Ascending aorta (tissue), 2 donors: ENCODE measurements at regions not wholly inside any gene's neighbourhood (a gene's known extent, or its start where the extent isn't known, plus 50 kb on each side); places are given as distances from the start of the nearest gene placed in this dataset.
"Not testable (repeated sequence)": the region's sequence is repeated elsewhere in the genome, so short reads cannot be mapped to it uniquely, and the experiment has no call there.

Experiments
- DNase-seq, 2 donors: peaks; one replicate each; pipeline ENCODE4 v3.0.0-alpha.2; 2019; ENCODE audit warnings: low spot score in 2 of 2
- H3K27ac ChIP-seq, 2 donors: fragments of 200-600 bp; sonication (generic); one replicate each; pipeline ENCODE4 v1.5.1; 2016 to 2017; ENCODE audit warnings: mild to moderate bottlenecking in 1 of 2
- H3K27me3 ChIP-seq: fragments of 200-600 bp; sonication (generic); one replicate; pipeline ENCODE4 v1.5.1; 2017
- H3K36me3 ChIP-seq, 2 donors: fragments of 200-600 bp; sonication (generic); one replicate each; pipeline ENCODE4 v1.5.1; 2016
- H3K4me1 ChIP-seq, 2 donors: fragments of 200-600 bp; sonication (generic); one replicate each; pipeline ENCODE4 v1.5.1; 2016 to 2017; ENCODE audit warnings: mild to moderate bottlenecking in 1 of 2
- H3K4me3 ChIP-seq, 2 donors: fragments of 200-600 bp; sonication (generic); one replicate each; pipeline ENCODE4 v1.5.1; 2016 to 2017; ENCODE audit warnings: mild to moderate bottlenecking in 1 of 2
- H3K9me3 ChIP-seq, 2 donors: fragments of 200-600 bp; sonication (generic); one replicate each; pipeline ENCODE4 v1.5.1; 2016
- intact Hi-C: fragments of 100-400 bp; cut with DNase I; formaldehyde crosslinking; loops from one replicate; pipeline ENCODE4 v1.15.1; 2023
- TF ChIP-seq, protein P1 (sequence below), 3 experiments: fragments of 200-600 bp in 2 of 3; fragments of 450-650 bp in 1 of 3; sonication (generic) in 2 of 3; IDR thresholded peaks; one replicate each; pipeline ENCODE4 v1.5.1; 2016 to 2019; ENCODE audit warnings: antibody characterized with exemption in 3 of 3, mild to moderate bottlenecking in 1 of 3, moderate library complexity in 1 of 3

DNA sequence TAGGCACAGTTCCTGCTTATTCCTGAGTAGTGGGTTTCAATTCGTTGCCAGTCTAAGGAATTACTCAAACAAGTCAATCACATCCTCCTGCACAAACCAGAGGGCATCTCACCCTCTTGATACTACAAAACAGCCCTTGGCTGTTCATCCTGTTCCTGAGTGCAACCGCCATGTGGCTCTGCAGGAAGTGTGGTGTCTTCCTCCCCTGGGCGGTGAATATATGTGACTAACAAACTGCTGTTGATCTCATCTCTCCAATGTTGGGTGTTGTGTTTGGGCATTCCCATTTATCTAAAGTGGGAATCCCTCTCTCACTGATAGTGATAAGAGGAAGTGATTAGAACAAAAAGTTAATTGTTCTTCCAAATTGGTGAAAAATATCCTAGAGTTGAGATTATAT, 163.0 kb downstream of the TBX18 start:
- H3K4me3 ChIP-seq, result no peak overlapping the region
- no peaks in the 10 kb centered on the region for H3K4me1 ChIP-seq
- no peak overlapping the region for H3K27ac ChIP-seq
- H3K36me3 ChIP-seq, result no peaks in the 10 kb centered on the region
- H3K27me3 ChIP-seq, result no peaks in the 10 kb centered on the region
- intact Hi-C loops, result no loop called here
- DNase-seq, result no peak
- H3K9me3 ChIP-seq, result no peaks in the 10 kb centered on the region
- TF ChIP-seq, protein P1, sequence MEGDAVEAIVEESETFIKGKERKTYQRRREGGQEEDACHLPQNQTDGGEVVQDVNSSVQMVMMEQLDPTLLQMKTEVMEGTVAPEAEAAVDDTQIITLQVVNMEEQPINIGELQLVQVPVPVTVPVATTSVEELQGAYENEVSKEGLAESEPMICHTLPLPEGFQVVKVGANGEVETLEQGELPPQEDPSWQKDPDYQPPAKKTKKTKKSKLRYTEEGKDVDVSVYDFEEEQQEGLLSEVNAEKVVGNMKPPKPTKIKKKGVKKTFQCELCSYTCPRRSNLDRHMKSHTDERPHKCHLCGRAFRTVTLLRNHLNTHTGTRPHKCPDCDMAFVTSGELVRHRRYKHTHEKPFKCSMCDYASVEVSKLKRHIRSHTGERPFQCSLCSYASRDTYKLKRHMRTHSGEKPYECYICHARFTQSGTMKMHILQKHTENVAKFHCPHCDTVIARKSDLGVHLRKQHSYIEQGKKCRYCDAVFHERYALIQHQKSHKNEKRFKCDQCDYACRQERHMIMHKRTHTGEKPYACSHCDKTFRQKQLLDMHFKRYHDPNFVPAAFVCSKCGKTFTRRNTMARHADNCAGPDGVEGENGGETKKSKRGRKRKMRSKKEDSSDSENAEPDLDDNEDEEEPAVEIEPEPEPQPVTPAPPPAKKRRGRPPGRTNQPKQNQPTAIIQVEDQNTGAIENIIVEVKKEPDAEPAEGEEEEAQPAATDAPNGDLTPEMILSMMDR (IDR thresholded peaks at IDR 0.05), result no peak

- no peaks in the 10 kb centered on the region for H3K27me3 ChIP-seq
- no peaks in the 10 kb centered on the region for H3K36me3 ChIP-seq
- H3K4me3 ChIP-seq, result no peak overlapping the region
- H3K9me3 ChIP-seq, result no peaks in the 10 kb centered on the region
- H3K4me1 ChIP-seq, result no peaks in the 10 kb centered on the region
- no peak overlapping the region for H3K27ac ChIP-seq
- no peak for DNase-seq
- intact Hi-C loops, result no loop called here
- TF ChIP-seq, protein P1 (IDR thresholded peaks at IDR 0.05), result no peak
Measured at GRCh38 chr6:84599991-84600390, 164.4 kb downstream of the TBX18 start.

- intact Hi-C loops, result no loop called here
- Histone ChIP-seq H3K4me1 (no peaks in the 10 kb centered on the region), H3K9me3 (peaks cover 0 to 2% of the 10 kb centered on the region in 2 donors), H3K27me3 (no peaks in the 10 kb centered on the region), H3K4me3 (peak overlapping the region; percentile 20 to 48), H3K27ac (no peak overlapping the region), H3K36me3 (no peaks in the 10 kb centered on the region)
- no peak for DNase-seq
- TF ChIP-seq, protein P1 (IDR thresholded peaks at IDR 0.05), result no peak
Measured at GRCh38 chr6:84597238-84597875, 167.0 kb downstream of the TBX18 start.

DNA sequence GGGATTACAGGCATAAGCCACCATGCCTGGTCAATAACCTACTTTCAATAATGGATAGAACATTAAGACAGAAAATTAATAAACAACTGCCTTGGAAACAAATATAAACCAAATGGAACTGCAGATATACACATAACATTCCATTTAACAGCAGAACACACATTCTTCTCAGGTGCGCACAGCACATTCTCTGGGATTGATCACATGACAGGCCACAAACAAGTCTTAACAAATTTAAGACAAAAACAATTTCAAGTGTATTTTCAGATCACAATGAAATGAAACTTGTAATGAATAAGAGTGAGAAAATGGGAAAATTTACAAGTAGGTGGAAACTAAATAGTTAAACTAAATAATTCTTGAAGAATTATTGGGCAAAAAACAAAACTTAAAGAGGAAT, 167.9 kb downstream of the TBX18 start:
- TF ChIP-seq, protein P1 (IDR thresholded peaks at IDR 0.05), result no peak
- H3K36me3 ChIP-seq, result no peaks in the 10 kb centered on the region
- H3K4me1 ChIP-seq, result no peaks in the 10 kb centered on the region
- no peaks in the 10 kb centered on the region for H3K27me3 ChIP-seq
- no peak for DNase-seq
- no peak overlapping the region for H3K27ac ChIP-seq
- intact Hi-C loops, result no loop called here
- H3K4me3 ChIP-seq, result no peak overlapping the region
- H3K9me3 ChIP-seq, result peaks cover 0 to 11% of the 10 kb centered on the region in 2 donors

- intact Hi-C loops, result no loop called here
- TF ChIP-seq, protein P1 (IDR thresholded peaks at IDR 0.05), result no peak
- no peaks in the 10 kb centered on the region for H3K4me1 ChIP-seq
- H3K27ac ChIP-seq, result no peak overlapping the region
- H3K27me3 ChIP-seq, result no peaks in the 10 kb centered on the region
- no peak overlapping the region for H3K4me3 ChIP-seq
- H3K9me3 ChIP-seq, result peaks cover 0 to 12% of the 10 kb centered on the region in 2 donors
- DNase-seq, result no peak
- no peaks in the 10 kb centered on the region for H3K36me3 ChIP-seq
Measured at GRCh38 chr6:84588697-84589080, 175.7 kb downstream of the TBX18 start.

GRCh38 chr6:84587994-84588696, 176.3 kb downstream of the TBX18 start:
- H3K4me1 ChIP-seq, intact Hi-C loops, DNase-seq, H3K27ac ChIP-seq, H3K27me3 ChIP-seq, H3K36me3 ChIP-seq, H3K4me3 ChIP-seq: not testable (repeated sequence)
- H3K9me3 ChIP-seq, result peaks cover 0 to 12% of the 10 kb centered on the region in 2 donors

DNA sequence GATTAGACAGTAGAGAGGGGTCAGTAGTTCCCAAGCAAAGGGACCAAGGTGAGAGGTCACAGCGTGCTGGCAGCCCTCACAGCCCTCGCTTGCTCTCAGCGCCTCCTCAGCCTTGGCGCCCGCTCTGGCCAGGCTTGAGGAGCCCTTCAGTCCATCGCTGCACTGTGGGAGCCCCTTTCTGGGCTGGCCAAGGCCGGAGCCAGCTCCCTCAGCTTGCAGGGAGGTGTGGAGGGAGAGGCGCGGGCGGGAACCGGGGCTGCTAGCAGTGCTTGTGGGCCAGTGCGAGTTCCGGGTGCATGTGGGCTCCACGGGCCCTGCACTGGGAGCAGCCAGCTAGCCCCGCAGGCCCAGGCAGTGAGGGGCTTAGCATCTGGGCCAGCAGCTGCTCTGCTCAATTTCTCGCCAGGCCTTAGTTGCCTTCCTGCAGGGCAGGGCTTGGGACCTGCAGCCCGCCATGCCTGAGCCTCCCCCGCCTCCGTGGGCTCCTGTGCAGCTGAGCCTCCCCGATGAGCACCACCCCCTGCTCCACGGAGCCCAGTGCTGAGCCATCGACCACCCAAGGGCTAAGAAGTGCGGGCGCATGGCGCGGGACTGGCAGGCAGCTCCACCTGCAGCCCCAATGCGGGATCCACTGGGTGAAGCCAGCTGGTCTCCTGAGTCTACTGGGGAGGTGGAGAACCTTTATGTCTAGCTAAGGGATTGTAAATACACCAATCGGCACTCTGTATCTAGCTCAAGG, 177.0 kb downstream of the TBX18 start:
- H3K9me3 ChIP-seq, result peaks cover 0 to 10% of the 10 kb centered on the region in 2 donors
- H3K4me1 ChIP-seq, intact Hi-C loops, DNase-seq, H3K36me3 ChIP-seq, H3K4me3 ChIP-seq, H3K27ac ChIP-seq, H3K27me3 ChIP-seq: not testable (repeated sequence)
